K562 (cell line): ENCODE measurements at regions not wholly inside any gene's neighbourhood (a gene's known extent, or its start where the extent isn't known, plus 50 kb on each side); places are given as distances from the start of the nearest gene placed in this dataset.

Experiments
- ARID4B ChIP-seq: sonication (generic); formaldehyde crosslinking; IDR thresholded peaks from 2 replicates; pipeline ENCODE4 v1.8.0; 2022; ENCODE audit warnings: mild to moderate bottlenecking, missing genetic modification reagents
- CBX3 ChIP-seq, 2 experiments: IDR thresholded peaks; 1 replicate in 1 of 2; 2 replicates in 1 of 2; pipeline ENCODE4 v1.6.1; 2012; ENCODE audit warnings: inconsistent platforms in 2 of 2, low read length in 2 of 2, borderline replicate concordance in 1 of 2, control low read depth in 1 of 2
- E2F6 ChIP-seq, 2 experiments: IDR thresholded peaks; 2 replicates each; pipeline ENCODE4 v1.6.1; 2011; ENCODE audit warnings: borderline replicate concordance in 1 of 2, control low read depth in 1 of 2, low read depth in 1 of 2, low read length in 1 of 2, mild to moderate bottlenecking in 1 of 2, mixed read lengths in 1 of 2, moderate library complexity in 1 of 2; ENCODE audit not compliant: insufficient read depth in 1 of 2, insufficient read length in 1 of 2, poor library complexity in 1 of 2, severe bottlenecking in 1 of 2; ENCODE audit errors: extremely low read depth in 1 of 2
- SMAD1 ChIP-seq: fragments of 150-350 bp; IDR thresholded peaks from 2 replicates; pipeline ENCODE4 v1.6.1; 2014; ENCODE audit warnings: low read length, low read depth; ENCODE audit not compliant: partially characterized antibody
- ZNF436 ChIP-seq: fragments of 250-450, 450-650 bp; sonication (Bioruptor Pico); formaldehyde crosslinking; IDR thresholded peaks from 2 replicates; pipeline ENCODE4 v1.7.0; 2020; ENCODE audit warnings: mild to moderate bottlenecking

- no peak for TF ChIP-seq ARID4B (CRISPR knock-in tag)
- no peak for TF ChIP-seq CBX3 (IDR thresholded peaks at IDR 0.05; ENCODE audit: borderline replicate concordance in 1 of 2, low read length in 2 of 2)
- TF ChIP-seq E2F6 (IDR thresholded peaks at IDR 0.05; ENCODE audit: borderline replicate concordance in 1 of 2, extremely low read depth in 1 of 2, insufficient read depth in 1 of 2, insufficient read length in 1 of 2, low read depth in 1 of 2, low read length in 1 of 2, poor library complexity in 1 of 2, severe bottlenecking in 1 of 2) = no peak
- TF ChIP-seq SMAD1 = no peak
- TF ChIP-seq ZNF436 (CRISPR knock-in tag) = no peak
Measured at GRCh38 chr3:32621466-32621865, 50.8 kb upstream of the DYNC1LI1 start (continued).
